DMS153 treated with DMSO at 0.1 percent for 48 hours (cell line): ENCODE measurements at regions not wholly inside any gene's neighbourhood (a gene's known extent, or its start where the extent isn't known, plus 50 kb on each side); places are given as distances from the start of the nearest gene placed in this dataset.

Experiments used
- DNase-seq: peaks from one replicate; lab custom pipeline; 2025; ENCODE audit not compliant: unreplicated experiment; lab: John Stamatoyannopoulos, UW

GRCh38 chr6:169971081-169971861 lies 219.8 kb downstream of the ERMARD start:
- DNase-seq, result no peak

GRCh38 chr6:169970306-169970988 lies 219.0 kb downstream of the ERMARD start:
- no peak for DNase-seq

- no peak for DNase-seq
Measured at GRCh38 chr6:169969372-169970099, 218.1 kb downstream of the ERMARD start.

GRCh38 chr6:169968541-169969270 lies 217.3 kb downstream of the ERMARD start:
- DNase-seq, result no peak

GRCh38 chr6:169967687-169968086 lies 216.3 kb downstream of the ERMARD start:
- DNase-seq, result no peak

- DNase-seq, result no peak
Measured at GRCh38 chr6:169966312-169967181, 215.1 kb downstream of the ERMARD start.

- no peak for DNase-seq
Measured at GRCh38 chr6:169965657-169966311, 214.4 kb downstream of the ERMARD start.

- DNase-seq, result no peak
Measured at GRCh38 chr6:169965239-169965638, 213.8 kb downstream of the ERMARD start.

GRCh38 chr6:169964486-169965180 lies 213.2 kb downstream of the ERMARD start:
- no peak for DNase-seq

- DNase-seq, result no peak
Measured at GRCh38 chr6:169963581-169964297, 212.3 kb downstream of the ERMARD start.

- no peak for DNase-seq
Measured at GRCh38 chr6:169962604-169963469, 211.4 kb downstream of the ERMARD start.

GRCh38 chr6:169961772-169962561 lies 210.5 kb downstream of the ERMARD start:
- no peak for DNase-seq

- no peak for DNase-seq
Measured at GRCh38 chr6:169960886-169961611, 209.6 kb downstream of the ERMARD start.

- no peak for DNase-seq
Measured at GRCh38 chr6:169960521-169960885, 209.1 kb downstream of the ERMARD start.

- DNase-seq, result no peak
Measured at GRCh38 chr6:169960003-169960344, 208.6 kb downstream of the ERMARD start.
